H1 (cell line): ENCODE measurements at regions not wholly inside any gene's neighbourhood (a gene's known extent, or its start where the extent isn't known, plus 50 kb on each side); places are given as distances from the start of the nearest gene placed in this dataset.

ENCODE experiments used
- CTCF ChIA-PET: fragments of 300-600 bp; sonication (Branson Sonifier 250); formaldehyde crosslinking; loops from one replicate; lab custom pipeline; 2021; ENCODE audit not compliant: partially characterized antibody; lab: Charles Lee
- POLR2A ChIA-PET: fragments of 300-600 bp; sonication (Branson Sonifier 250); formaldehyde crosslinking; loops from one replicate; lab custom pipeline; 2021; ENCODE audit warnings: inconsistent platforms; ENCODE audit not compliant: partially characterized antibody; lab: Charles Lee
- DNase-seq, 2 experiments: peaks; one replicate each; pipeline versions ENCODE4 v3.0.0 to v3.0.0-alpha.2; 2010 to 2022; ENCODE audit warnings: low spot score in 2 of 2, low read depth in 1 of 2, mixed read lengths in 1 of 2
- FAIRE-seq: peaks from 2 replicates; lab custom pipeline; 2011; peaks lifted over from hg19 to GRCh38; lab: Jason Lieb, UNC
- H2AFZ ChIP-seq: 2 replicates; pipeline ENCODE4 v1.8.1; 2012; ENCODE audit warnings: low read length, inconsistent platforms
- H2AK5ac ChIP-seq: 2 replicates; pipeline ENCODE4 v1.6.1; 2013; ENCODE audit warnings: low read depth, low read length
- H2BK120ac ChIP-seq: replicated peaks from 2 replicates; pipeline ENCODE3; 2013; ENCODE audit warnings: low read depth, low read length, inconsistent platforms
- H2BK12ac ChIP-seq: 2 replicates; pipeline ENCODE4 v1.6.1; 2013; ENCODE audit warnings: low read depth, low read length
- H2BK15ac ChIP-seq: 2 replicates; pipeline ENCODE4 v1.6.1; 2013; ENCODE audit warnings: low read length
- H2BK20ac ChIP-seq: 2 replicates; pipeline ENCODE4 v1.6.1; 2013; ENCODE audit warnings: low read length
- H2BK5ac ChIP-seq: 2 replicates; pipeline ENCODE4 v1.6.1; 2013; ENCODE audit warnings: low read depth, low read length
- H3K14ac ChIP-seq: 2 replicates; pipeline ENCODE4 v1.6.1; 2013; ENCODE audit warnings: inconsistent platforms; ENCODE audit not compliant: insufficient read length
- H3K18ac ChIP-seq: 2 replicates; pipeline ENCODE4 v1.6.1; 2013; ENCODE audit warnings: low read length; ENCODE audit errors: extremely low read depth
- H3K23ac ChIP-seq: 2 replicates; pipeline ENCODE4 v1.6.1; 2013; ENCODE audit warnings: inconsistent platforms; ENCODE audit not compliant: insufficient read length
- H3K23me2 ChIP-seq: 2 replicates; pipeline ENCODE4 v1.6.1; 2013; ENCODE audit warnings: low read depth, low read length
- H3K27ac ChIP-seq: 2 replicates; pipeline ENCODE4 v1.6.1; 2011; ENCODE audit warnings: low read depth, low read length, inconsistent platforms
- H3K27me3 ChIP-seq, 4 experiments: replicated peaks in 1 of 4; 1 replicate in 1 of 4; 2 replicates in 3 of 4; pipeline versions ENCODE4 v1.6.1 to v1.8.1; 2011 to 2013; ENCODE audit warnings: low read length in 3 of 4, mild to moderate bottlenecking in 3 of 4, inconsistent platforms in 2 of 4, mixed read lengths in 2 of 4, moderate library complexity in 1 of 4; ENCODE audit not compliant: control insufficient read depth in 3 of 4, insufficient read depth in 3 of 4; ENCODE audit errors: extremely low read depth in 1 of 4
- H3K36me3 ChIP-seq, 4 experiments: 2 replicates each; pipeline versions ENCODE4 v1.6.1 to v1.8.1; 2011 to 2013; ENCODE audit warnings: mild to moderate bottlenecking in 4 of 4, low read length in 3 of 4, moderate library complexity in 2 of 4, control low read depth in 1 of 4, inconsistent platforms in 1 of 4; ENCODE audit not compliant: insufficient read depth in 4 of 4, control insufficient read depth in 2 of 4
- H3K4ac ChIP-seq: replicated peaks from 2 replicates; pipeline ENCODE3; 2013; ENCODE audit warnings: low read length, low read depth, mixed read lengths, inconsistent platforms; ENCODE audit not compliant: insufficient read length
- H3K4me1 ChIP-seq, 4 experiments: replicated peaks in 1 of 4; 1 replicate in 1 of 4; 2 replicates in 3 of 4; pipeline versions ENCODE4 v1.6.1 to v1.8.1; 2011 to 2013; ENCODE audit warnings: low read length in 3 of 4, inconsistent platforms in 2 of 4, mixed read lengths in 1 of 4; ENCODE audit not compliant: insufficient read depth in 4 of 4, control insufficient read depth in 3 of 4
- H3K4me2 ChIP-seq, 2 experiments: 2 replicates each; pipeline versions ENCODE4 v1.6.1 to v1.8.1; 2011 to 2013; ENCODE audit warnings: low read depth in 2 of 2, low read length in 2 of 2, control low read depth in 1 of 2, inconsistent platforms in 1 of 2, mild to moderate bottlenecking in 1 of 2; ENCODE audit not compliant: insufficient read depth in 1 of 2
- H3K4me3 ChIP-seq, 4 experiments: fragments of 200-600, 300-600 bp in 1 of 4; sonication (generic), shearing (Covaris generic), sonication (Bioruptor Twin) in 1 of 4; 2 replicates each; pipeline versions ENCODE4 v1.5.1 to v1.8.1; 2011 to 2016; ENCODE audit warnings: low read length in 4 of 4, low read depth in 3 of 4, control low read depth in 2 of 4, inconsistent platforms in 2 of 4, mild to moderate bottlenecking in 2 of 4, mixed read lengths in 1 of 4, moderate library complexity in 1 of 4; ENCODE audit not compliant: insufficient read depth in 2 of 4; ENCODE audit errors: extremely low read depth in 1 of 4
- H3K56ac ChIP-seq: replicated peaks from 2 replicates; pipeline ENCODE3; 2013; ENCODE audit warnings: low read depth, mild to moderate bottlenecking, mixed read lengths, low read length, inconsistent platforms; ENCODE audit not compliant: insufficient read length
- H3K79me1 ChIP-seq: 2 replicates; pipeline ENCODE4 v1.6.1; 2013; ENCODE audit warnings: low read depth, low read length, control low read depth
- H3K79me2 ChIP-seq, 2 experiments: 2 replicates each; pipeline versions ENCODE4 v1.6.1 to v1.8.1; 2012 to 2013; ENCODE audit warnings: low read length in 2 of 2, mild to moderate bottlenecking in 2 of 2, inconsistent platforms in 1 of 2; ENCODE audit not compliant: insufficient read depth in 2 of 2, control insufficient read depth in 1 of 2
- H3K9ac ChIP-seq, 4 experiments: replicated peaks in 1 of 4; 1 replicate in 1 of 4; 2 replicates in 3 of 4; pipeline versions ENCODE4 v1.6.1 to v1.8.1; 2011 to 2013; ENCODE audit warnings: low read depth in 3 of 4, low read length in 3 of 4, control low read depth in 2 of 4, mild to moderate bottlenecking in 2 of 4, moderate library complexity in 2 of 4, inconsistent platforms in 1 of 4; ENCODE audit errors: extremely low read depth in 1 of 4
- H3K9me3 ChIP-seq, 2 experiments: 2 replicates each; pipeline versions ENCODE4 v1.6.1 to v1.8.1; 2012 to 2013; ENCODE audit warnings: mild to moderate bottlenecking in 2 of 2, moderate library complexity in 2 of 2, control low read depth in 1 of 2, inconsistent platforms in 1 of 2, low read depth in 1 of 2, low read length in 1 of 2, mixed read lengths in 1 of 2; ENCODE audit not compliant: insufficient read depth in 2 of 2
- H4K20me1 ChIP-seq, 2 experiments: replicated peaks in 1 of 2; 2 replicates each; pipeline versions ENCODE3 to v1.8.1; 2011 to 2013; ENCODE audit warnings: inconsistent platforms in 2 of 2, low read length in 2 of 2, mild to moderate bottlenecking in 1 of 2; ENCODE audit not compliant: insufficient read depth in 2 of 2, control insufficient read depth in 1 of 2
- H4K5ac ChIP-seq: 2 replicates; pipeline ENCODE4 v1.6.1; 2013; ENCODE audit warnings: low read length, low read depth, mixed read lengths, inconsistent platforms; ENCODE audit not compliant: insufficient read length
- H4K8ac ChIP-seq: 2 replicates; pipeline ENCODE4 v1.8.0; 2013; ENCODE audit warnings: mild to moderate bottlenecking, moderate library complexity, low read length, inconsistent platforms; ENCODE audit not compliant: insufficient read depth; ENCODE audit errors: extremely low read depth
- H4K91ac ChIP-seq: replicated peaks from 2 replicates; pipeline ENCODE3; 2013; ENCODE audit warnings: low read length, mixed read lengths, inconsistent platforms; ENCODE audit not compliant: insufficient read length
- CBX5 ChIP-seq: fragments of 300-800, 300-1000 bp; sonication (generic); IDR thresholded peaks from 2 replicates; pipeline ENCODE4 v1.7.1; 2016; ENCODE audit warnings: antibody characterized with exemption, low read length, low read depth
- CREB1 ChIP-seq: IDR thresholded peaks from 2 replicates; pipeline ENCODE4 v1.6.1; 2012; ENCODE audit warnings: inconsistent platforms
- EGR1 ChIP-seq: IDR thresholded peaks from 2 replicates; pipeline ENCODE4 v1.6.1; 2011; ENCODE audit warnings: low read depth, low read length, borderline replicate concordance
- EP300 ChIP-seq, 2 experiments: IDR thresholded peaks; 1 replicate in 1 of 2; 2 replicates in 1 of 2; pipeline ENCODE4 v1.6.1; 2011 to 2012; ENCODE audit warnings: low read depth in 2 of 2, low read length in 2 of 2, mild to moderate bottlenecking in 2 of 2, borderline replicate concordance in 1 of 2, inconsistent platforms in 1 of 2, moderate library complexity in 1 of 2
- EZH2 ChIP-seq: fragments of 200-600 bp; sonication (generic); IDR thresholded peaks from 2 replicates; pipeline ENCODE4 v1.7.1; 2012; ENCODE audit warnings: low read depth, mild to moderate bottlenecking, moderate library complexity, low read length, inconsistent platforms; ENCODE audit not compliant: severe bottlenecking
- GABPA ChIP-seq: IDR thresholded peaks from 2 replicates; pipeline ENCODE4 v1.6.1; 2011; ENCODE audit warnings: mild to moderate bottlenecking, low read length, moderate library complexity, borderline replicate concordance; ENCODE audit not compliant: insufficient read depth
- JUN ChIP-seq: IDR thresholded peaks from 2 replicates; pipeline ENCODE4 v1.6.1; 2011; ENCODE audit warnings: low read depth, mild to moderate bottlenecking, improper control_type of control experiment, low read length
- MAFK ChIP-seq: IDR thresholded peaks from 2 replicates; pipeline ENCODE4 v1.6.1; 2012; ENCODE audit warnings: low read depth, mild to moderate bottlenecking, improper control_type of control experiment, low read length
- NANOG ChIP-seq: IDR thresholded peaks from 2 replicates; pipeline ENCODE4 v1.6.1; 2011; ENCODE audit warnings: low read length, low read depth, mild to moderate bottlenecking, inconsistent platforms; ENCODE audit not compliant: insufficient read depth, poor library complexity, severe bottlenecking
- POLR2AphosphoS5 ChIP-seq: IDR thresholded peaks from 2 replicates; pipeline ENCODE4 v1.6.1; 2011; ENCODE audit warnings: low read depth, low read length
- RAD21 ChIP-seq, 2 experiments: IDR thresholded peaks in 1 of 2; conservative IDR thresholded peaks in 1 of 2; 2 replicates each; pipeline ENCODE4 v1.6.1; 2011; ENCODE audit warnings: low read depth in 2 of 2, low read length in 2 of 2, improper control_type of control experiment in 1 of 2, inconsistent platforms in 1 of 2, mild to moderate bottlenecking in 1 of 2, moderate library complexity in 1 of 2
- SP1 ChIP-seq: IDR thresholded peaks from 2 replicates; pipeline ENCODE4 v1.6.1; 2011; ENCODE audit warnings: low read depth, low read length
- TBP ChIP-seq: IDR thresholded peaks from 2 replicates; pipeline ENCODE4 v1.6.1; 2011; ENCODE audit warnings: low read depth, low read length, improper control_type of control experiment
- WGBS, 2 experiments: shearing (Covaris generic) in 1 of 2; methylation state at CpG; one replicate each; pipeline versions ENCODE4 v1.1.6 to v1.1.7; 2013 to 2015; ENCODE audit warnings: low lambda C conversion rate in 2 of 2, mixed read lengths in 2 of 2, inconsistent platforms in 1 of 2, low coverage in 1 of 2, missing lambda C conversion rate in 1 of 2; ENCODE audit not compliant: insufficient replicate concordance in 2 of 2, insufficient coverage in 1 of 2, insufficient read length in 1 of 2; ENCODE audit errors: extremely low coverage in 1 of 2, missing lambda C conversion rate in 1 of 2; 5-methylcytosine and 5-hydroxymethylcytosine counted together

- no peak overlapping the region for H2BK15ac ChIP-seq
- H4K8ac ChIP-seq = no peak overlapping the region
- no peak overlapping the region for H4K91ac ChIP-seq
- H3K14ac ChIP-seq = no peak overlapping the region
- H3K9me3 ChIP-seq = no peaks in the 10 kb centered on the region
- ChIA-PET CTCF (interaction anchor here (0.7 to 3.4 kb wide), 12 partner anchors 10 to 286 kb away, joined by 3 to 17 read pairs (median 5); no protein-coding TSS in a partner anchor), POLR2A (no interaction called here)
- no peak overlapping the region for H3K56ac ChIP-seq
- no peaks in the 10 kb centered on the region for H3K36me3 ChIP-seq
- H3K23ac ChIP-seq = no peak overlapping the region
- H3K4me3 ChIP-seq = no peak overlapping the region
- no peak overlapping the region for H2BK120ac ChIP-seq
- H4K20me1 ChIP-seq = no peaks in the 10 kb centered on the region
- no peaks in the 10 kb centered on the region for H3K79me2 ChIP-seq
- 0 out of 2 replicates have a peak overlapping the region, but pooled peaks have one; percentile 9 for H2BK5ac ChIP-seq
- H3K23me2 ChIP-seq = no peaks in the 10 kb centered on the region
- peak overlapping the region; percentile 69; the same call in 1 of the 2 replicates for H2BK12ac ChIP-seq
- H3K4ac ChIP-seq = no peak overlapping the region
- H2AFZ ChIP-seq = 0 out of 2 replicates have a peak overlapping the region, but pooled peaks have one; percentile 24
- no peak overlapping the region for H3K27ac ChIP-seq
- DNase-seq = peak; percentile 7 to 63
- no peaks in the 10 kb centered on the region for H3K79me1 ChIP-seq
- peak overlapping the region; percentile 0; the same call in 1 of the 2 replicates for H3K18ac ChIP-seq
- 76% methylated on average over 5 of the region's 5 CpGs; no CpG with 5 or more reads in 1 of the 2 experiments for WGBS, 2 experiments
- H2BK20ac ChIP-seq = no peak overlapping the region
- H2AK5ac ChIP-seq = no peak overlapping the region
- H3K4me1 ChIP-seq = peaks cover 0 to 10% (median 0%) of the 10 kb centered on the region in 4 experiments; a peak in 1 of 7 replicates
- peak; percentile 92 for FAIRE-seq
- H3K9ac ChIP-seq = no peak overlapping the region
- H4K5ac ChIP-seq = no peak overlapping the region
- H3K4me2 ChIP-seq = no peak overlapping the region
- H3K27me3 ChIP-seq = no peaks in the 10 kb centered on the region
- no peak for TF ChIP-seq CBX5
- no peak for TF ChIP-seq GABPA
- no peak for TF ChIP-seq TBP
- no peak for TF ChIP-seq EP300 (IDR thresholded peaks at IDR 0.05; ENCODE audit: borderline replicate concordance in 1 of 2, low read depth in 2 of 2, low read length in 2 of 2)
- no peak for TF ChIP-seq MAFK
- TF ChIP-seq EGR1 = no peak
- TF ChIP-seq SP1 = no peak
- TF ChIP-seq JUN = no peak
- no peak for TF ChIP-seq CREB1
- TF ChIP-seq POLR2AphosphoS5 = no peak
- TF ChIP-seq RAD21 (IDR thresholded peaks at IDR 0.05 in 1 of 2, conservative IDR thresholded peaks at IDR 0.05 in 1 of 2; ENCODE audit: low read depth in 2 of 2, low read length in 2 of 2) = peak; percentile 82 to 89
- TF ChIP-seq NANOG = no peak
- no peak for TF ChIP-seq EZH2
Measured at GRCh38 chr4:85370400-85371032, 104.4 kb upstream of the ARHGAP24 start.
